NCI-H2107 treated with DMSO at 0.1 percent for 48 hours (cell line): ENCODE measurements at regions not wholly inside any gene's neighbourhood (a gene's known extent, or its start where the extent isn't known, plus 50 kb on each side); places are given as distances from the start of the nearest gene placed in this dataset.

ENCODE experiments used
- DNase-seq: peaks from one replicate; lab custom pipeline; 2025; ENCODE audit not compliant: unreplicated experiment; lab: John Stamatoyannopoulos, UW

DNA sequence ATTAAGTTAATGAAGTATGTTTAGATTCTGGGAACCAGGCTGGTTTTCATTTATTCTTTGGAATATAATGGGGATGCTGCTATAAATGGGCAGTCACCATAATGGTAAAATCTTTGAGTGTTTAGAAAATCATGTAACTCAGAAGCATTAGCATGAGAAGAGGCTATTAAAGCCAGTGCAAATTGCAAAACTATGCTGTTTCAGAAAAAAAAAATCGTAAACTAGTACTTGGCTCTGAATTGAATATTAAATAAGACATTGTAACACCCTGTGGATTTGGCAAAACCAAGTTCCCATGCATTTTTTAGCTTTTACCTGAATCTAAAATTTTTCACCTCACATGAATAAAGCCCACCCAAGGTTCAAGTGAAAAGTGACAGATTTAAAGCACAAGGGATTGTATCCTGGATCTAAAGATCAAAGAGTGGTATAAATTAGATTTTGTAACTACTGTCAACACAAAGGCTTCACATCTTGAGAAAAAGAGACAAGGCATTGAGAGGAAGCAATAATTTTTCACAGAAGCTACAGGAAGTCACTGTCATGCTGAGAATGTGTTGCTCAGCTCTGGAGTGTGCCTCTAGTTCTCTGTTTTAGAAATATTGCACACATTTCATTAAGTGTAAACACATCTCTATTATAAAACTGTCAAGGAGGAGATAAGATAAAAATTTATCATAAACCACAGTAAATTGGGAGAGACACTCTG is 142.2 kb downstream of the ABCA8 start:
- DNase-seq: no peak

DNA sequence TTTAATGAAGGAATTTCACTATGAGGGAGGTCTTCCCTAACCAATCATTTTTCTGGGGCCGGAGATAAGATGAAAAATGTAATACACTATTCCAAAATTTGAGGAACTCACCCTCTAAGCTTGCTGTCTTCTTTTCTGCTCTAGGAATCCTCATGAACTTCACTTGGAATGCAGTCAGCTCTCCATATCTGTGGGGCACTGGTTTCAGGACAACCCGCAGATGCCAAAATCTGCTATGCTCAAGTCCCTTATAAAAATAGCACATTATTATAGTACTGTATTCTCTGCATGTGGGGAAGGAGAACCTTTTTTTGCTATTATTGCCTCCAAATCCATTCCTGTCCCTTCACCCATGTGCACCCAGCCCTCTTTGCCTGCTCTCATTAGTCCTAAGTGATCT is 146.0 kb downstream of the ABCA8 start:
- no peak for DNase-seq

DNA sequence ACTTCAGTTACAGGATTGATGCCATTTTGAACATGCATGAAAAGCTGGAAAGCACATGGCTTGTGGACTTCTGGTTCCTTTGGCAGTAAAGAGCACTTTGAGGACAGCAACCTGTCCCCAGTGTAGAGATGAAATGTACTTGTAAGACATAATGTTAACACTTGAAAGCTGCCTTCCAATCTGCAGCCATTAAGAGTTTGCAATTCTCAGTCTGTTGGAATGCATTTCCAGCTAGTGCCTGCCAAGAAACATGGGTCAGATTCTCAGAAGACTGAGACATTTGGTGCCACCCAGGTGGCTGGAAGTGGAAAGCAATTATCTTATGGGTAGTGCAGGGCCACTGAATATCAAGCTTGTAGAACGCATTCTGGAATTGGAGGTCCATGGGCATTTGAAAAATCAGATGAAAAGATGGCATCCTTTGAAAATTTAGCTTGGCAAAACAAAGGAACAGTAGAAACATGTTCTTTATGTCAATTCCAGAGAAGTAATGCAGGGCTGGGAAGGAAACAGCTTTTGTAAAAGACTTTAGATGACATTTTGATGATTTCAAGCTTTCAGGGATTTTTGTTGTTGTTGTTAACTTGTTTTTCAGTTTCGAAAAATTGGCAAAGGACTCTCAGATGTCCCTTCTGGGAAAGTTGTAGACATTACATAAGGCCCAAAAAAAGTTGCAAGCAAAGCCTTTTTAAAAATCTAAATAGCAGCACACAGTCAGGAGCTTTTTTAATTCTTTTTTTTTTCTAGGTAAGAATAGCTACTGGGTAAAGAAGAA is 147.0 kb downstream of the ABCA8 start:
- DNase-seq: no peak

DNA sequence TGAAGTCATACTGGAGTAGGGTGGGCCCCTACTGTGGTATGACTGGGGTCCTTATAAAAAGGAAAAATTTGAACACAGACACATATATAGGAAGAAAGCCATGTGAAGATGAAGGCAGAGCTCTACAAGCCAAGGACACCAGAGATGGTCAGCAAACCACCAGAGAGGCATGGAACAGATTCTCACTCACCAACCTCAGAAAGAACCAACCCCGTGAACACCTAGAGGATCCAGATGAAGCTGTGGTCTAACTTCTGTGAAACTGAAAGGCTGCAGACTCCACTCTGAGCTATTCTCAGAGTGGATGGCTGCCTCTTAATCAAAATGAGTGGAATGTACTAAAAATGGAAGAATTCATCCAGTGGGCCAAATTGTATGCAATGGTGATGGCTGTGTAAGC is 149.6 kb downstream of the ABCA8 start:
- no peak for DNase-seq

DNA sequence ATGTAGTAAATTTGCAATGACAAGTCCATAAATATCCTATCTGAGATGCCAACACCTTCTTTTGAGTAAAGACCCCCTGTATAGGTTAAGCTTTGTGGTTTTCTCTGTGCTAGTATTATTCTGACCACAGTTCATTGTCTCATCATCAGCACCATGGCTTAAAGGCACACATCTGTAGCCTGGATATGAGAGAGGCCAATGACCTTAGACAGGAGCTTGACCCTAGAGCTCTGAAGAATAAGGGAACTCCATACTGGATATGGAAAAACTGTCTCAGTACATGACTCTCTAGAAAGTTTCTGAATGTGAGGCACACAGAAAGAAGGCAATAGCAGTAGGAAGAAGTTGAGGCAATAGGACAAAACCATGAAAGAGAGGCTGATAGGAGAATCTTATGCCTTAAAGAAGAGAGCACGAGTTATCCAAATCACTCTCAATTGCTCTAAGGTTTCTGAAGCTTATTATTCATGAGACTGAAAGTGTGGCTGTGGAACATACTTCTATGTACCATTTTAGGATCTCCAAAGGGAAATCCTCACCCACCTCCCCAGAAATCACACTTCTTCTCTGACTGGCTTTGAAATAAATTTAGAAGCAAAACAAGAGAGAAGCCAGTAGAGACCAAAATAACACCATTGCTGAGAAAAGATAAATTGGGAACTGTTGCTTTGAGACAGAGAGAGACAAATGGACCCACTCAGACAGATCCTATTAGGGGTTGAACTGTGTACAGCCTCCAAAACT is 150.2 kb downstream of the ABCA8 start:
- DNase-seq: no peak

DNA sequence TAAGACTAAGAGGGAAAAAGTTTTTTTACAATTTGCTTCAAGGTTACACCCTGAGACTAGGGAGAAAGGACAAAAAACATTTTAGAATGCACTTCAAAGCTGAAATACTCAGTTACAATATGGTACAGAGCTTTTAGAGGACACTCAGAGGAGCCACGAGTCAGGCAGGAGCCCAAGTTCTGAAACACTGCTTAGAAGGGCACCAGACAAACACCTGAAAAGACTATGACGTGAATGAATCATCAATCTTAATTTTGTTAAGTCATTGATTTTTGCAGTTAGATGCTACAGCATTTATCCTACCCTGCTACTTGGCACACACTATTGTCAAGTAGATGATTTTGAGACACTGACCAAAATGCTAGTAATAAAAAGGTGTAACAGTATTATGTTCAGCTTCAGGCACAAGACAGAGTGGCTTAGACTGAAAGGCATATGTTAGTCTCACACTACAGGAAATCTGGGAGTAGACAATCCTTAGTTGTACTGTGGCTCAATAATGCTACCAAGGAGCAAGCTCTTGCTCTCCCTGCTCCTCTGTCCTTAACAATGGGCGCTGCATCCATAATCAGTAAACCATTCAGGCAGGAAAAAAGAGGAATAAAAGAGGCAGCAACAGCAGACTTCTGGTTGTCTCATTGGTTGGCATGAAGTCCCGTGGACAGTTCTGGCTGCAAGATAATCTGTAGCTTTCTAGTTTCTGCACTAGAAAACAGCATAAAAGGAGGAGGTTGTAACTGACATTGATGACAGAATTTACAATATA is 151.8 kb downstream of the ABCA8 start:
- DNase-seq: no peak

DNA sequence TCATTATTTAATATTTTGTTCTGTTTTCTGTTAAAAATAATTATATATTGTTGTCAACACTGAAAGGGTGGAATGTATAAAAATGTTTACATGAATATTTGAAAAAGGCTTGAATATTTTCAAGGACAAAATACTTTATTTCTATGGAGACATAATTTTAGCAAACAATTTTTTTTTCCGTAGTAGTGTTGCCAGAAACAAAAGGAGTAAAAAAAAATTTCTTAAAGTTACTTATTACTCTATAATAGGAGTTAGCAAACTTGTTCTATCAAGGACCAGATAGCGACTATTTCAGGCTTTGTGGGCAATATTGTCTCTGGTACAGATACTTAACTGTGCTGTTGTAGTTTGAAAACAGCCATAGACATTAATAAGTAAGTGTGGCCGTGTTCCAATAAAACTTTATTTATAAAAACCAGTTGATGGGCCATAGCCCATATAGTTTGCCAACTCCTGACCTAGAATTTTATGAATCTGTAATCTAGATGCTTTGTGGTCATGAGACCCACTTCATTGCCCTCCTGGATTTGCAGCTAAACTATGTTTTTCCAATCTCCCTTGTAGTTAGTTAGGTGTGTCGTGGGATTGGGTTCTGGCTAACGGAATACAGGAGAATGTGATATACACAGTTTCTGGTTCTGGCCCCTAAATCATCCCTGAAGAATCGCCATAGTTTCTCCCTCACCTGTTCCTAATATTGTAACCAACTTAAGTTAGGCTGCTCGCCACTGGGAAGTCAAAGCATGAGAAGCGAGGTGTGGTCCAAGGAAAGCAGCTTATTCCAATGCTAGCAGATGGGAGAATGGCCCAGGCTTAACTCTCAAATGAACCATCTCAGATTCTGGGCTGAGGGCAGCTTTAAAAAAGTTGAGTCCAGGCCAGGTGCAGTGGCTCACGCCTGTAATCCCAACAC is 153.6 kb downstream of the ABCA8 start:
- no peak for DNase-seq

DNA sequence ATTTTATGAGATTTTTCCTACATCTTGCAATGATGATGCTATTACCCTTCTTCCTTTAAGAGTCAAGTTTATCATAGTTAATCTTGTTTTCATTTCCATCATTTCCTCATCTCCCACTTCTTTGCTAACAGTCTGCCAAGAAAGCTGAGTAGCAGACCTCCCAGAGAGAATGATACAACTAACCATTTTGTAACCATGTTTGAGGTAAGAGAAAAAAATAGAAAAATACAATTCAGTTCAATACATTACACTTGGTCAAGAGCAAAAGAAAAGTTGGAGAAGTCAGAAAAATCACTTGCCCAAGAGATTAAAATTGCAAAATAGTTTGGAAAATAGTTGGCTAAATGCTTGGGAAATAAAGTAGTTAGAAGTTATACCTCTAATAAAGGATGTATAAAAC is 154.4 kb downstream of the ABCA8 start:
- DNase-seq: no peak

DNA sequence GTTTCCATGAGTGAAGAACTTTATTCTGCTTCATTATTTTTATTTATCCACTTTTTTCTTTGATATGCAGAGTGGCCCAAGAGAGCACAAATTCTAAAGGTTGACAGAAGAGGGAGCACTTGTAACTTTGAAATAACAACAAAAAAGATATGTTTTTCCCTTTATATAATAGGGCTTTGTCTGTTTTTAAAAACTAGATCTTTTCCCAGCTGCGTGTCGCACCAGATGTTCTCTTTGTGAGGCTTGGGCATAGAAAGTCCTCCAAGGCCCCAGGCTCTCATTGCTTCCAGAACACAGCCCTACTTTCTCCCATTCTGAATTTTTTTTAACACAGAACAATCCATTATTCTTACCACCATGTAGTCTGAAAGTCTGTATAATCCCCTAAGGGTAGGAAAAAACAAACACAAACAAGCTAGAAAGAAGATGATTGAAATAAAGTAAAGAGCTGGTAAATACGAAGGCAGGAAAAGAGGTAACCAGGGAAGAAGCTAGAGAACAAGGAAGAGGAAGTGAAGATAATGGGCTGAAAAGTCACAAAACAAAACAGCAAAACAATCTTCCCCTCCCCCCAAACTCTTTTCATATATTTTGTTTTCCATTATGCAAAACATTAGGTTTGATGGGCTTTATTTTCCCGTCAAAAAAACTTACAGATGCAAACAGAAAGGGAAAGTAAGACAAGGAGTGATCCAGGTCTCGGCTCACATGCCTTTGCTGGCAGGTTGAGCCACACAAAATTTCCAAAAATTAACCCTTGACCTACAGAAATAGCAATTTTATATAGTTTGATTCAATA is 160.4 kb downstream of the ABCA8 start:
- DNase-seq: no peak

DNA sequence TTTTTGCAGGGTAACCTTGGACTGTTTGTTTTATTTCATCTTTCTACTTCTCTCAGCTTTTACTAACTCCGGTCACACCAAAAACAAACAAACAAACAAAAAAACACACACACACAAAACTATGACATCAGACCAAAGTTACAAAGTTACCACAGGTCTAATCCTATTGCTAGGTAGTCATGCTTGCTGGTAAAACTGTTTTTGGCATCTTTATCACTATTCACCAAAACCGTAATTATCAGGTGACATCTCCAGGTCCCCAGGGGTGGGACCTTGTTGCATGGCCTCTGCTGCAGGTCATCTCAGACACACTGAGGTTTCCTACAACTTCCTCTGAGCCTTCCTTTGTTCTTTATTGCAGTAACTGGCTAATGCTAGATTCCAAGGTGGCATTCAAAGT is 162.3 kb downstream of the ABCA8 start:
- no peak for DNase-seq

DNA sequence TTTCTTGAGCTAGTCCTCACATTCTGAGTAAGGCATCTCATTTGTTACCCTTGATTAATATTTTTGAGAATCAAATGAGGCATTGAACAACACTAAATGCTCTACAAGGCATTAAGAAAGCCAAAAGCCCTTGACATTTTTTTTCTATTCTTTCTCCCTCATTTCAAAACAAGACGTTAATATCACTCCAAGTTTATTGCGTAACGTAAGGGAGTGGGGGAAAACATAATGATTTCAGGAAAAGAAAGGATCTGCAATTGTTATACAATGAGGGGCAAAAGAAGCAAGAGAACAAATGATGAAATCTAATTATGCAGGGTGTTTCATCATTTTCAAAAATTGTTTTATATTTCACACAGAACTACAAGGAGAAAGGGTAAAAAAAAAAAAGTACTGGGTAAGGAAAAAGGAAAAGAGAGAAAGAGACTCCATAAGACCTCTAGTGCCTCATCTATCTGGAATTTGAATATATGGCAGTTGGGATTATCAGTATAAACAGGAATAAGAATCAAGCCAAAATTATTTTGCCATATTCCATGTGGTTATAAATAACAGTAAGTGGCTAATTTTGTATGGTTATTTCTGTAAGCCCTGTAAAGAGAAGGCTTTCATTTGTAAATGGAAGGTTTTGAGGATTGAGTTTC is 163.0 kb downstream of the ABCA8 start:
- DNase-seq: no peak

DNA sequence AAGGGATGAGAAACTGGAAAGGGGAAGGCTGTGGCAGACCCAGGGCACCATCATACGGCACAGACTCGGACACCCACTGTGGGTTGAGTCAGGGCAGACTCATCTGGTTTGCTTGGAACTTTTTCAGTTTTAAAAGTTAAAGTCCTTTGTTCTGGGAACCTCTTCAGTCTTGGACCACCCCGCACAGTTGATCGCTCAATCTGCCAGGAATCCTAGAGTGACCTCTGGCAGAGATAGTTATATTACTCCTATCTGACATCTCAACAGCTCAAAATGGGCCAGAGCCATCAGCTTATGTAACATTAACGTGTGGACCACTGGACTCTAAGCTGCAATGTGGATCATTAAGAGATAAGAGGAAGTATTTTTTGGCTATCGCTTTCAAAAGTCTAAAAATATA is 164.3 kb downstream of the ABCA8 start:
- DNase-seq: no peak

DNA sequence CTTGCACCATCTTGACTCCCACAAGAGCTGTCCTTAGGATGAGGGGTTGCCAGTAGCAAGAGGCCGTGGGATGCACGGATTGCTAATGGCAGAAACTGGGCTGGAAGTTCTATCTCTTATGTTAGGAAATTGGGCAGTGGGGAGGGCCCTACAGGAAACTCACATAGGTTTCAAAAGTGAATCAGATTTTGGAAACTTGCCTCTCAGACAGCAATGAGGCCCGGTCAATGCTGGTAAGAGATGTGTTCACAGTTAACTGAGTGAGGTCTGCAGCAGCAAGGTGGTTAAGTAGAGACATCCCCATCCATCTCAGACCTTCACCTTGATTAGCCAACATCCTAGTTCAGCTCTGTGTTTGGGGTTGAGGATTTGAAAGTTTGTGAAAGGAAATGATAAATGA is 164.7 kb downstream of the ABCA8 start:
- DNase-seq: no peak

DNA sequence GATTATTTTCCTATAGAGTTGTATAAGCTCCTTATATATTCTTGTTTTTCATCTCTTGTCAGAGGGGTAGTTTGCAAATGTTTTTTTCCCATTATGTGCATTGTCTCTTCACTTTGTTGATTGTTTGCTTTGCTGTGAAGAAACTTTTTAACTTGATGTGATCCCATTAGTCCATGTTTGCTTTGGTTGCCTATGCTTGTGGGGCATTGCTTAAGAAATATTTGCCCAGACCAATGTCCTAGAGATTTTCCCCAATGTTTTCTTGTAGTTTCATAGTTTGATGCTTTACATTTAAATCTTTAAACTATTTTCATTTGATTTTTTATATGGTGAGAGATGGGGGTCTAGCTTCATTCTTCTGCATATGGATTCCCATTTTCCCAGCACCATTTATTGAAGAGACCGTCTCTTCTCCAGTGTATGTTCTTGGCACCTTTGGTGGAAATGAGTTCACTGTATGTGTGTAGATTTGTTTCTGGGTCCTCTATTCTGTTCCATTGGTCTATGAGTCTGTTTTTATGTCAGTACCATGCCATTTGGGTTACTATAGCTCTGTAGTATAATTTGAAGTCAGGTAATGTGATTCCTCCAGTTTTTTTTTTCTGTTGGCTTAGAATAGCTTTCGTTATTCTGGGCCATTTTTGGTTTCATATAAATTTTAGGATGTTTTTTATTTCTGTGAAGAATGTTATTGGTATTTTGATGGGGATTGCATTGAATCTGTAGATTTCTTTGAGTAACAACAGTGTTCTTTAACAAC is 165.8 kb downstream of the ABCA8 start:
- DNase-seq: no peak

DNA sequence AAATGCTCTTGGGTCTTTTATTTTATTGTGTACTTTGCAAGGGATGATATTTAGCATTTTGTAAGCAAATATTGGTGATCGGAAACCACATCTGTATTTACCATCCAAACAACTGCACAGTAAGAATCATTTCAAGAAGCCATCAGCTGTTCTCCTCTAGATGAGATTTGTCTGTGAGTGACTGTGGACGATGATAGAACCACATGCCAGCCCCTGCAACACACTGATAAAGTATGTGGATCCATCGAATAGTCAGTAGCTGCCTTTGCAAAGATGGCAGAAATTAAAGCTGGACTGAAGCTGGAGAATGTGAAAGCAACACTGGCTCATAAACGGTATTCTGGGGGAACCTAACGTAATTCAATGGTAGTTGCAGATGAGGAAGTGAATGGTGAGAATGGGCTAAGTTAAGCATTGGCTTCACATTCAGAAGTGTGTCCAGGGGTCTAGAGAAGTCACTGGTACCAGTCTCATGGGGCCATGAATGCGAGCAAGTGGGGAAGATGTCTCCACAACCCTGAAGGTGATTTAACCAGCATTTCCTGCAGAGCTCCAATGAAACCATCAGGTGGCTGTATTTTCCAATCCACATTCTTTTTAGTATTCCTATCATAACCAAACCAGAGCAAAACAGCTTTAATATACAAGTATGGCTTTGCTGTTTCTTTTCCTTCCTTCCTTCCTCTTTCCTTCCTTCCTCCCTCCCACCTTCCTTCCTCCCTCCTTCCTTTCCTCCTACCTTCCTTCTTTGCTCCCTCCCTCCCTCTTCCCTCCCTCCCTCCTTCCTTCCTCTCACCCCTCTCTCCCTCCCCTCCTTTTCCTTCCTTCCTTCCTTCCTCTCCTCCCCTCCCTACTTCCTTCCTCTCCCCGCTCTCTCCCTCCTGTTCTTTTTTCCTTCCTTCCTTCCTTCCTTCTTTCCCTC is 169.4 kb downstream of the ABCA8 start:
- no peak for DNase-seq

DNA sequence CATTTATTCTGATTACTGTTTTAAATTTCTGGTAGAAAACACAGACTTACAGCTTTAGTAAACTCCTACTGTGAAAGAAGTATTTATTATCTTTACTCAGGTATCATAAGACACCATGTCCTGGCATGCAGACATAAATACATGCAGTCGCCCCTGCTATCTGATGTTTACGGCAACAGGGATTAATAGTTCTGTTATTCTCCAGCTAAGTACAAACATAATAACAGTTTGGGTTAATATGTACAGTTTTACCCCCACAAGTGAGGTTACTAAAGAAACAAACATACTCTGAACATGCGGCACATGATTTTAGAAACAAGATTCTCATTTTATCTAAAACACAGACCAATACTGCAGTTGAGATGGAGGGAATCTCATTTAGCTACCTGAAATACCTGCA is 170.8 kb downstream of the ABCA8 start:
- DNase-seq: no peak

DNA sequence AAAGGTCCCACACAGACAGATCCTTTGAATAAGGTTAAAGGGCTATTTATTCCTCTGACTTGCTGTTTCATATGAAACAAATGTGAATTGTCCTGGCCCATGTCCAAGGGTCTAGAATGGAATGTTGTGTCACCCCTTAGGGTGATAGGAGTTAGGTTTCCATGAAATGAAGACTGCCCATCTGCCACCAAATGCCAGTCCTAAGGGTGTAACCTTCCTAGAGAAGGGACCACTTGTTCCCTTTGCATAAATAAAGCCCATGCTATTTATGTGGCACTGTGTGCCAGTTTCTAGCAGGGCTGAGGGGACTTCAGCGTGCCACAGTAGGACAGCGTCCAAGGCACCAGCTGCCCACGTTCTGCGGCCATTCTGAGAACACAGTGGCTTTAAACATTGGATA is 171.3 kb downstream of the ABCA8 start:
- no peak for DNase-seq
